SK-N-SH (cell line): ENCODE measurements at regions not wholly inside any gene's neighbourhood (a gene's known extent, or its start where the extent isn't known, plus 50 kb on each side); places are given as distances from the start of the nearest gene placed in this dataset.

Source experiments
- CTCF ChIA-PET: fragments of 300-600, 350-600 bp; formaldehyde crosslinking; extraction: SDS; loops from one replicate; lab custom pipeline; 2021; lab: Yijun Ruan, JAX
- POLR2A ChIA-PET: fragments of 350-600 bp; sonication (Branson Sonifier 250); formaldehyde crosslinking; extraction: SDS; loops from one replicate; lab custom pipeline; 2020; ENCODE audit warnings: antibody characterized with exemption, inconsistent platforms; lab: Yijun Ruan, JAX
- DNase-seq: peaks from one replicate; pipeline ENCODE4 v3.0.0; 2012
- H2AFZ ChIP-seq: fragments of 200-600 bp; sonication (generic); 2 replicates; pipeline ENCODE4 v1.8.1; 2016; ENCODE audit warnings: antibody characterized with exemption, mild to moderate bottlenecking, low read depth
- H3F3A ChIP-seq: fragments of 200-600 bp; sonication (generic); replicated peaks from 2 replicates; pipeline ENCODE3; 2016; ENCODE audit warnings: antibody characterized with exemption, mild to moderate bottlenecking; ENCODE audit not compliant: insufficient read depth
- H3K27ac ChIP-seq, 2 experiments: fragments of 200-500 bp in 1 of 2; fragments of 200-600 bp in 1 of 2; sonication (Bioruptor generic) in 1 of 2; sonication (generic), shearing (Covaris generic) in 1 of 2; 2 replicates each; pipeline versions ENCODE4 v1.5.1 to v1.6.1; 2014 to 2016; ENCODE audit warnings: low read depth in 2 of 2, inconsistent platforms in 1 of 2, low read length in 1 of 2, mild to moderate bottlenecking in 1 of 2, mixed read lengths in 1 of 2
- H3K27me3 ChIP-seq: fragments of 200-600 bp; sonication (generic), shearing (Covaris generic); 2 replicates; pipeline ENCODE4 v1.6.1; 2016; ENCODE audit warnings: mixed run types; ENCODE audit not compliant: insufficient read depth
- H3K36me3 ChIP-seq, 2 experiments: fragments of 200-500 bp in 1 of 2; fragments of 200-600 bp in 1 of 2; sonication (Bioruptor generic) in 1 of 2; sonication (generic) in 1 of 2; replicated peaks in 1 of 2; 2 replicates each; pipeline versions ENCODE3 to v1.5.1; 2014 to 2016; ENCODE audit warnings: low read length in 1 of 2, mild to moderate bottlenecking in 1 of 2; ENCODE audit not compliant: insufficient read depth in 2 of 2, control insufficient read depth in 1 of 2
- H3K4me1 ChIP-seq, 2 experiments: fragments of 200-500 bp in 1 of 2; fragments of 200-600 bp in 1 of 2; sonication (Bioruptor generic) in 1 of 2; sonication (generic), shearing (Covaris generic) in 1 of 2; 2 replicates each; pipeline versions ENCODE4 v1.5.1 to v1.6.1; 2014 to 2016; ENCODE audit warnings: low read depth in 1 of 2, low read length in 1 of 2, mixed run types in 1 of 2; ENCODE audit not compliant: insufficient read depth in 2 of 2, control insufficient read depth in 1 of 2
- H3K4me2 ChIP-seq: fragments of 200-600 bp; sonication (generic), shearing (Covaris generic); 2 replicates; pipeline ENCODE4 v1.6.1; 2017; ENCODE audit warnings: mixed run types
- H3K4me3 ChIP-seq, 2 experiments: fragments of 200-500 bp in 1 of 2; fragments of 200-600 bp in 1 of 2; sonication (Bioruptor generic) in 1 of 2; sonication (generic), shearing (Covaris generic) in 1 of 2; 2 replicates each; pipeline versions ENCODE4 v1.5.1 to v1.8.1; 2014 to 2016; ENCODE audit warnings: low read depth in 2 of 2, inconsistent platforms in 1 of 2, low read length in 1 of 2, mild to moderate bottlenecking in 1 of 2, mixed read lengths in 1 of 2, moderate library complexity in 1 of 2
- H3K79me2 ChIP-seq: fragments of 200-600 bp; sonication (generic); 2 replicates; pipeline ENCODE4 v1.8.1; 2017; ENCODE audit warnings: mild to moderate bottlenecking; ENCODE audit not compliant: insufficient read depth
- H3K9ac ChIP-seq: fragments of 200-600 bp; sonication (generic); 2 replicates; pipeline ENCODE4 v1.6.1; 2017; ENCODE audit warnings: mixed run types
- H3K9me2 ChIP-seq: fragments of 200-600 bp; sonication (generic); 2 replicates; pipeline ENCODE4 v1.6.1; 2017; ENCODE audit warnings: mixed run types
- H3K9me3 ChIP-seq: fragments of 200-600 bp; sonication (generic); 2 replicates; pipeline ENCODE4 v1.6.1; 2017; ENCODE audit warnings: mixed run types, mild to moderate bottlenecking, moderate library complexity
- H4K20me1 ChIP-seq: fragments of 200-600 bp; sonication (generic); 2 replicates; pipeline ENCODE4 v1.6.1; 2017; ENCODE audit warnings: mild to moderate bottlenecking, mixed run types; ENCODE audit not compliant: insufficient read depth
- CHD2 ChIP-seq: fragments of 150-350 bp; IDR thresholded peaks from 2 replicates; pipeline ENCODE4 v1.6.1; 2018; ENCODE audit warnings: low read length; ENCODE audit not compliant: partially characterized antibody
- ELF1 ChIP-seq: IDR thresholded peaks from 2 replicates; pipeline ENCODE4 v1.4.0; 2012
- EZH2phosphoT487 ChIP-seq: fragments of 200-600 bp; sonication (generic); IDR thresholded peaks from 2 replicates; pipeline ENCODE4 v1.6.1; 2017; ENCODE audit warnings: low read depth, mixed run types, mild to moderate bottlenecking, antibody characterized with exemption, moderate library complexity, borderline replicate concordance
- FOSL2 ChIP-seq: IDR thresholded peaks from 2 replicates; pipeline ENCODE4 v1.4.0; 2012; ENCODE audit warnings: low read depth, mild to moderate bottlenecking, moderate library complexity, borderline replicate concordance
- FOXJ3 ChIP-seq: sonication (generic); formaldehyde crosslinking; IDR thresholded peaks from 2 replicates; pipeline ENCODE4 v1.5.1; 2020; ENCODE audit warnings: mild to moderate bottlenecking, missing genetic modification reagents
- FOXM1 ChIP-seq: IDR thresholded peaks from 2 replicates; pipeline ENCODE4 v1.4.0; 2012; ENCODE audit warnings: low read depth, mild to moderate bottlenecking
- GABPA ChIP-seq: IDR thresholded peaks from 2 replicates; pipeline ENCODE4 v1.4.0; 2012; ENCODE audit warnings: low read depth, mild to moderate bottlenecking
- IRF3 ChIP-seq: fragments of 150-350 bp; IDR thresholded peaks from 2 replicates; pipeline ENCODE4 v1.6.1; 2016; ENCODE audit warnings: mild to moderate bottlenecking, low read depth, low read length
- MXI1 ChIP-seq: IDR thresholded peaks from 2 replicates; pipeline ENCODE4 v1.6.1; 2012; ENCODE audit warnings: mild to moderate bottlenecking, low read depth, low read length, improper control_type of control experiment
- RAD21 ChIP-seq: IDR thresholded peaks from 2 replicates; pipeline ENCODE4 v1.6.1; 2012; ENCODE audit warnings: mild to moderate bottlenecking, low read length
- REST ChIP-seq: IDR thresholded peaks from 2 replicates; pipeline ENCODE4 v1.6.1; 2012; ENCODE audit warnings: mild to moderate bottlenecking, low read depth, low read length, moderate library complexity
- SIN3A ChIP-seq: IDR thresholded peaks from 2 replicates; pipeline ENCODE4 v1.6.1; 2012; ENCODE audit warnings: low read depth, mild to moderate bottlenecking, low read length, moderate library complexity, borderline replicate concordance
- SMC3 ChIP-seq: IDR thresholded peaks from 2 replicates; pipeline ENCODE4 v1.6.1; 2012; ENCODE audit warnings: low read depth, low read length, improper control_type of control experiment
- TAF1 ChIP-seq: IDR thresholded peaks from 2 replicates; pipeline ENCODE4 v1.6.1; 2012; ENCODE audit warnings: low read depth, mild to moderate bottlenecking, low read length, moderate library complexity, borderline replicate concordance
- TEAD4 ChIP-seq: IDR thresholded peaks from 2 replicates; pipeline ENCODE4 v1.4.0; 2012; ENCODE audit warnings: mild to moderate bottlenecking, borderline replicate concordance; ENCODE audit not compliant: insufficient read depth
- YY1 ChIP-seq: IDR thresholded peaks from 2 replicates; pipeline ENCODE4 v1.4.0; 2012; ENCODE audit warnings: low read depth, mild to moderate bottlenecking
- WGBS: methylation state at CpG from one replicate; pipeline ENCODE4 v1.1.6; 2017; ENCODE audit warnings: low lambda C conversion rate; 5-methylcytosine and 5-hydroxymethylcytosine counted together

GRCh38 chr4:41318839-41319530 lies 62.3 kb downstream of the UCHL1 start:
- no peaks in the 10 kb centered on the region for H3F3A ChIP-seq
- H4K20me1 ChIP-seq, result no peaks in the 10 kb centered on the region
- no peaks in the 10 kb centered on the region for H3K9me3 ChIP-seq
- H3K9ac ChIP-seq, result no peak overlapping the region
- no peaks in the 10 kb centered on the region for H3K79me2 ChIP-seq
- no peaks in the 10 kb centered on the region for H3K36me3 ChIP-seq
- no peaks in the 10 kb centered on the region for H3K9me2 ChIP-seq
- no peak overlapping the region for H2AFZ ChIP-seq
- H3K4me3 ChIP-seq, result no peak overlapping the region
- H3K27me3 ChIP-seq, result no peaks in the 10 kb centered on the region
- DNase-seq, result no peak
- no peak overlapping the region for H3K4me2 ChIP-seq
- ChIA-PET POLR2A (interaction anchor here (0.6 kb wide), 1 partner anchor 62 kb away, joined by 3 read pairs; the partner anchor contains the start of gene UCHL1), CTCF (interaction anchor here (0.9 to 1.5 kb wide), 3 partner anchors 11 to 373 kb away, joined by 3 to 5 read pairs (median 3); no protein-coding TSS in a partner anchor)
- no peaks in the 10 kb centered on the region for H3K4me1 ChIP-seq
- no peak overlapping the region for H3K27ac ChIP-seq
- 52% methylated on average over 6 of the region's 6 CpGs for WGBS
- TF ChIP-seq SIN3A, result no peak
- TF ChIP-seq FOXJ3 (CRISPR knock-in tag), result no peak
- no peak for TF ChIP-seq ELF1
- TF ChIP-seq YY1, result no peak
- no peak for TF ChIP-seq GABPA
- no peak for TF ChIP-seq IRF3
- TF ChIP-seq TAF1, result no peak
- TF ChIP-seq SMC3, result no peak
- no peak for TF ChIP-seq RAD21
- no peak for TF ChIP-seq TEAD4
- no peak for TF ChIP-seq EZH2phosphoT487
- TF ChIP-seq MXI1, result no peak
- TF ChIP-seq REST, result no peak
- TF ChIP-seq CHD2, result no peak
- no peak for TF ChIP-seq FOXM1
- no peak for TF ChIP-seq FOSL2
